ENCODE measurements at regions not wholly inside any gene's neighbourhood (a gene's known extent, or its start where the extent isn't known, plus 50 kb on each side); places are given as distances from the start of the nearest gene placed in this dataset.

DNA sequence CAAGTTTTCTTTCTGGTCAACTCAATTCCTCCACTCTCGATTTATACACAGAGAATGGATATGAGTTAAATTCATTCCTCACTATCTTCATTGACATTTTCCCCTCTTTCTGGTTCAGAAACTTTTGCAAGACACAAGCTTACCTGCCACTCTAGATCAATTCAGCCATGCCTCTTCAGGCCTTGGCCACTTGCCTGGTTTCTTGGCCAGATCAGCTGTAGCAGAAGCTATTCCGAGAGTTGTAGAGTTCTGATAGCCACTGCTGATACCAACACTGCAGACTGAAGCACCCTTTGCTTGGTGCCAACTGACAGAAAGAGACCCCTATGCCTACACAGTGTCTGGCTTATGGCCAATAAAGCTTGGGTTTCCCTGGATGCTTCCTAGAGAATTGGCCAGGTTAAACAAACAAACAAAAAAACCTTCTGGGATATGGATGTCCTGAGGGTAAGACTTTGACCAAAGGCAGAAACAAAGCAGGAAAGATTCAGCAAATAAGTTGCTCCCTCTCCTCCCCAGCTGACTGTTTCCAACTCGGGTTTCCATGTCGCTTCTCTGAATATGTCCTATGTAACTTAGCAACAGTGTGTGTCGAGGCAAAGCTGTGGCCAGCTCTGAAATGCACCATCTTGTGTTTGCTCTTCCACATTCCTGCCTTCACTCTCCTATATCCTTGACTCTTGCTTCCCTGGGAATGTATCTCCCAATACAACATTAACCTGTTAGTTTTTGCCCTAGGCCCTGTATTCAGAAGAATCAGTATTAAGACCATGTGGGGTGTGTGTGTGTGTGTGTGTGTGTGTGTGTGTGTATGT is 521.6 kb downstream of the EPHA3 start:
- POLR2A ChIA-PET: no interaction called here

More for the DNA sequence above, 521.6 kb downstream of the EPHA3 start:
- no peak overlapping the region for H3K4me3 ChIP-seq (ENCODE audit: control extremely low read depth in 1 of 5, extremely low read depth in 1 of 5, insufficient read depth in 1 of 5, low read depth in 2 of 5, low read length in 4 of 5)
- H3K4me1 ChIP-seq (ENCODE audit: control insufficient read depth in 2 of 2, insufficient read depth in 2 of 2, low read length in 2 of 2): no peaks in the 10 kb centered on the region
- no peaks in the 10 kb centered on the region for H3K9me3 ChIP-seq (ENCODE audit: control extremely low read depth in 1 of 3, control insufficient read depth in 2 of 3, insufficient read depth in 1 of 3, low read length in 2 of 3)
- no peak overlapping the region for H3K27ac Mint-ChIP-seq
- no peaks in the 10 kb centered on the region for H3K9me3 Mint-ChIP-seq (ENCODE audit: insufficient read depth)
- H3K9ac ChIP-seq (ENCODE audit: low read length): no peak overlapping the region
- DNase-seq (no peak), ATAC-seq (ENCODE audit: low read depth) (no peak)
- H4K20me1 ChIP-seq (ENCODE audit: control insufficient read depth, insufficient read depth, low read length, poor library complexity, severe bottlenecking): no peaks in the 10 kb centered on the region
- intact Hi-C loops (cut with micrococcal nuclease): loop anchor here (1.0 kb wide), 1 partner anchor 9 kb away; no protein-coding TSS in a partner anchor
- no peaks in the 10 kb centered on the region for H3K4me1 Mint-ChIP-seq
- no peak for TF ChIP-seq EZH2 (IDR thresholded peaks at IDR 0.05; ENCODE audit: borderline replicate concordance, insufficient read depth, low read depth, low read length, poor library complexity, severe bottlenecking)
- no peak for TF ChIP-seq CTCF (IDR thresholded peaks at IDR 0.05)
- H3K27me3 Mint-ChIP-seq: no peaks in the 10 kb centered on the region
- no peak overlapping the region for H3K4me3 Mint-ChIP-seq
- H3K27ac ChIP-seq (ENCODE audit: low read length in 2 of 2): no peak overlapping the region
- 68% methylated on average over 4 of the region's 5 CpGs for WGBS (ENCODE audit: insufficient coverage)
- no peaks in the 10 kb centered on the region for H3K79me2 ChIP-seq (ENCODE audit: control insufficient read depth, insufficient read depth, low read length)
- H3K36me3 ChIP-seq (replicated peaks in 1 of 2; ENCODE audit: control extremely low read depth in 1 of 2, control insufficient read depth in 1 of 2, extremely low read depth in 1 of 2, insufficient read depth in 2 of 2, low read length in 1 of 2): no peaks in the 10 kb centered on the region
- H3K27me3 ChIP-seq (replicated peaks in 1 of 4; ENCODE audit: control extremely low read depth in 1 of 4, control insufficient read depth in 3 of 4, insufficient read depth in 4 of 4, low read length in 3 of 4): no peaks in the 10 kb centered on the region
- CTCF ChIA-PET: no interaction called here
- no peak overlapping the region for H3K4me2 ChIP-seq (replicated peaks; ENCODE audit: low read depth, low read length, poor library complexity, severe bottlenecking)
- H2AFZ ChIP-seq (ENCODE audit: insufficient read depth, low read depth, low read length, poor library complexity, severe bottlenecking): no peak overlapping the region
